Body of pancreas (tissue), 4 donors: ENCODE measurements at regions not wholly inside any gene's neighbourhood (a gene's known extent, or its start where the extent isn't known, plus 50 kb on each side); places are given as distances from the start of the nearest gene placed in this dataset.

Source experiments
- ATAC-seq: fragments of 150-250 bp; one replicate; pipeline ENCODE4 v1.9.1; 2016
- DNase-seq, 4 donors: peaks; one replicate each; pipeline ENCODE4 v3.0.0-alpha.2; 2019
- H3K27ac ChIP-seq, 4 donors: fragments of 200-600 bp; sonication (generic); 1 replicate in 3 of 4; 2 replicates in 1 of 4; pipeline versions ENCODE4 v1.5.1 to v1.6.1; 2016 to 2019; ENCODE audit warnings: mild to moderate bottlenecking in 1 of 4, mixed read lengths in 1 of 4, moderate library complexity in 1 of 4
- H3K27me3 ChIP-seq, 2 donors: fragments of 200-600 bp; sonication (generic); one replicate each; pipeline ENCODE4 v1.6.0; 2016; ENCODE audit warnings: mild to moderate bottlenecking in 1 of 2
- H3K36me3 ChIP-seq, 2 donors: fragments of 200-600 bp; sonication (generic); replicated peaks in 1 of 2; 2 replicates each; pipeline ENCODE4 v1.5.1; 2016; ENCODE audit warnings: low read depth in 2 of 2; ENCODE audit not compliant: insufficient read depth in 1 of 2
- H3K4me1 ChIP-seq: fragments of 200-600 bp; sonication (generic); one replicate; pipeline ENCODE4 v1.6.0; 2016
- H3K4me3 ChIP-seq, 2 donors: fragments of 200-600 bp; sonication (generic); 1 replicate in 1 of 2; 2 replicates in 1 of 2; pipeline ENCODE4 v1.5.1; 2016 to 2019
- H3K9me3 ChIP-seq, 3 donors: fragments of 200-600 bp; sonication (generic); 1 replicate in 2 of 3; 2 replicates in 1 of 3; pipeline ENCODE4 v1.5.1; 2016
- POLR2A ChIP-seq, 3 donors: fragments of 450-650 bp; IDR thresholded peaks; one replicate each; pipeline ENCODE4 v1.6.1; 2016; ENCODE audit warnings: antibody characterized with exemption in 3 of 3, mild to moderate bottlenecking in 2 of 3
- WGBS, 2 donors: methylation state at CpG; one replicate each; pipeline ENCODE4 v1.1.5; 2017; 5-methylcytosine and 5-hydroxymethylcytosine counted together
- intact Hi-C: fragments of 100-400 bp; cut with DNase I; formaldehyde crosslinking; loops from one replicate; pipeline ENCODE4 v1.15.1; 2023
- TF ChIP-seq, protein P1 (sequence below), 7 experiments: fragments of 450-650 bp in 4 of 7; fragments of 200-600 bp in 3 of 7; sonication (generic) in 3 of 7; IDR thresholded peaks; one replicate each; pipeline ENCODE4 v1.5.1; 2016 to 2019; ENCODE audit warnings: antibody characterized with exemption in 7 of 7

DNA sequence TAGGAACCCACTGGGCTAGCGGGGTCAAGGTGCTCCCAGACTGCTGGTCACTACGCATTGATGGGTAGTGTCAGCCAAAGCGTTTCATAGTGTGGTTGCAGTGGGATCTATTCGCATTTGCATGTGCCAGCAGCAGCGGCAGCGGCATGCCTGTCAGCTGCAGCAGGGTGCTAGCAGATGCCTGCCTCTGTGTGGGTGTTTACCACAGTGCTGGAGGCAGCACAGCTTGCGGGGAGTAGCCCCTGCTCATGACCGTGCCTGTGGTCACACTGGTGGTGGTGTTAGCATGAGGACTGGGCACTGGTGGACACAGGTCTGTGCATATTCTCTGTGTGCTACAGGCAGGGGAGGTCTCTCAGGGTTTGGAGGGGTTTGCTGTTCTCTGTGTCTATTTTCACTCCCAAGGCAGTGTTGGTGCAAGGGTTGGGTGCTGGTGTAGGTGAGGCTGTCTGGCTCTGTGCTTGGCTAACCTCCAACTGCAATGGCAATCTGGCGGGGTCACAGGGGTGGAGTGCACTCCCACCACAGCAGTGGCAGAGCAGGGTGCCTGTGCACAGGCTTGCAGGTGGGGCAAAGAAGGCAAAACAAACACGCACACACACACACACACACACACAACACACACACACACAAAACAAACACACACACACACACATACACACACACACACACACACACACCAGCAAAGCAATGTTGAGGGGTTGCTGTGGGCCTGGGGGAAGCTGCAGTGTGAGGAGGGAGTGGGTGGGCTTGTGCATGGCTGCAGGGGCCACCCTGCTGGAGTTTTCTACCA is 184.4 kb downstream of the GLUD2 start:
- Histone ChIP-seq H3K27ac (no peak overlapping the region), H3K9me3 (no peaks in the 10 kb centered on the region), H3K4me1 (no peaks in the 10 kb centered on the region), H3K4me3 (no peak overlapping the region), H3K36me3 (no peaks in the 10 kb centered on the region), H3K27me3 (no peaks in the 10 kb centered on the region)
- 80 to 88% methylated on average over 3 to 8 of the region's 10 CpGs for WGBS, 2 donors
- intact Hi-C loops, result no loop called here
- DNase-seq (no peak), ATAC-seq (no peak)
- TF ChIP-seq POLR2A (IDR thresholded peaks at IDR 0.05), result no peak
- TF ChIP-seq, protein P1, sequence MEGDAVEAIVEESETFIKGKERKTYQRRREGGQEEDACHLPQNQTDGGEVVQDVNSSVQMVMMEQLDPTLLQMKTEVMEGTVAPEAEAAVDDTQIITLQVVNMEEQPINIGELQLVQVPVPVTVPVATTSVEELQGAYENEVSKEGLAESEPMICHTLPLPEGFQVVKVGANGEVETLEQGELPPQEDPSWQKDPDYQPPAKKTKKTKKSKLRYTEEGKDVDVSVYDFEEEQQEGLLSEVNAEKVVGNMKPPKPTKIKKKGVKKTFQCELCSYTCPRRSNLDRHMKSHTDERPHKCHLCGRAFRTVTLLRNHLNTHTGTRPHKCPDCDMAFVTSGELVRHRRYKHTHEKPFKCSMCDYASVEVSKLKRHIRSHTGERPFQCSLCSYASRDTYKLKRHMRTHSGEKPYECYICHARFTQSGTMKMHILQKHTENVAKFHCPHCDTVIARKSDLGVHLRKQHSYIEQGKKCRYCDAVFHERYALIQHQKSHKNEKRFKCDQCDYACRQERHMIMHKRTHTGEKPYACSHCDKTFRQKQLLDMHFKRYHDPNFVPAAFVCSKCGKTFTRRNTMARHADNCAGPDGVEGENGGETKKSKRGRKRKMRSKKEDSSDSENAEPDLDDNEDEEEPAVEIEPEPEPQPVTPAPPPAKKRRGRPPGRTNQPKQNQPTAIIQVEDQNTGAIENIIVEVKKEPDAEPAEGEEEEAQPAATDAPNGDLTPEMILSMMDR (IDR thresholded peaks at IDR 0.05), result no peak

DNA sequence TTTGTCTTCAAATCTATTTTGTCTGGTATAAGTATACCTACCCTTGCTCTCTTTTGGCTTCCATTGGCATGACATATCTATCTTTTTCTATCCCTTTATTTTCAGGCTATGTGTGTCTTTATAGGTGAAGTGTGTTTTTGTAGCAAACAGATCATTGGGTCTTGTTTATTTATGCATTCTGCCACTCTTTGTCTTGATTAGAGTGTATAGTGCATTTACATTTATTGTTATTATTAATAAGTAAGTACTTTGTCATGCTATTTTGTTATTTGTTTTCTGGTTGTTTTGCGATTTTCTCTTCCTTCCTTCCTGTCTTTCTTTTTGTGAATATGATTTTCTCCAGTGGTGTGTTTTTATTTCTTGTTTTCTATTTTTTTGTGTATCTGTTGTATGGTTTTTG is 188.6 kb downstream of the GLUD2 start:
- Histone ChIP-seq H3K36me3 (no peaks in the 10 kb centered on the region), H3K27ac (no peak overlapping the region), H3K4me3 (no peak overlapping the region), H3K4me1 (no peaks in the 10 kb centered on the region), H3K9me3 (no peaks in the 10 kb centered on the region), H3K27me3 (no peaks in the 10 kb centered on the region)
- TF ChIP-seq, protein P1 (IDR thresholded peaks at IDR 0.05), result no peak
- no peak for TF ChIP-seq POLR2A (IDR thresholded peaks at IDR 0.05)
- 81 to 89% methylated on average over 1 of the region's 1 CpG for WGBS, 2 donors
- intact Hi-C loops, result no loop called here
- no peak for DNase-seq
- ATAC-seq, result no peak

DNA sequence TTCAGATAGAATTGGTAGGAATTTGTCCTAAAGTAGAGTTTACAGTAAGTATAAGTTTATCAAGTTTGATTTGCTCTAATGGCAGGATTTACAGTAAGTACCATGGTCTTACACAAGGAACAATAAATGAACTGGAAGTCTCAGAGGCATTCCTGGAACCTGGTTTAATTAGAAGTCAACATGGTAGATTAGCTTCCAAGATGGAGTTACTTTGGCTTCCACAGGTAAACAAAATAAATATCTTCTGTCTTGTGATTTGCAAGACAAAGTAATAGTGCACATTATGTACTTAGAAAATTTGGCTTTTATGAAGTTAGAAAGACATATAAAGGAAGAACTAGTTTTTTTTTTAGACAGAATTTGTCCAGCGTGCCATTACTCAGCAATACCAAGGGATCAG is 190.7 kb downstream of the GLUD2 start:
- DNase-seq (no peak), ATAC-seq (no peak)
- Histone ChIP-seq H3K27me3 (no peaks in the 10 kb centered on the region), H3K4me3 (no peak overlapping the region), H3K4me1 (no peaks in the 10 kb centered on the region), H3K9me3 (no peaks in the 10 kb centered on the region), H3K27ac (no peak overlapping the region), H3K36me3 (no peaks in the 10 kb centered on the region)
- TF ChIP-seq, protein P1 (IDR thresholded peaks at IDR 0.05), result no peak
- TF ChIP-seq POLR2A (IDR thresholded peaks at IDR 0.05), result no peak
- intact Hi-C loops, result no loop called here
- WGBS, 2 donors, result 80 to 94% methylated on average over 1 of the region's 1 CpG

DNA sequence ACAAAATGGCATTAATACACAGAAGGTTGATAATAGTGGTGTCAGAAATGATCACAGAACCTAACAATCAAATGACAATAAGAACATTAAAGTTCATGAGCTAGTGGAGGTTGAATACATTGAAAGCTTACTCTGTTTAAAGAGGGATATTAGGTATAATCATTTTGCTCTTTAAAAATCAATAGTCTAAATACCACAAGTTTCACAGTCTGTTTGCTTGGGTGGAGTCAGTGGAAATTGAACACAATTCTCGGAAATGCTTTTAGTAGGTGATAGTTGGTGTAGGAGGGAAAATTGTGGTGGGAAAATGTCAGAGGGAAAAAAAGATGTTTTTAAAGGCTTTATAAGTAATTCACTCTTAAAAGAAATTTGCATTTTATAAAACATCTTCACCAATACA is 197.1 kb downstream of the GLUD2 start:
- H3K9me3 ChIP-seq, result no peaks in the 10 kb centered on the region
- H3K27ac ChIP-seq, result no peak overlapping the region
- H3K4me1 ChIP-seq, result no peaks in the 10 kb centered on the region
- DNase-seq, result no peak
- whole genome bisulfite sequencing, 2 donors, result 16 to 18% methylated on average over 1 of the region's 1 CpG
- no peak for ATAC-seq
- H3K27me3 ChIP-seq, result no peaks in the 10 kb centered on the region
- intact Hi-C loops, result no loop called here
- no peak overlapping the region for H3K4me3 ChIP-seq
- H3K36me3 ChIP-seq, result no peaks in the 10 kb centered on the region
- TF ChIP-seq POLR2A (IDR thresholded peaks at IDR 0.05), result no peak
- TF ChIP-seq, protein P1 (IDR thresholded peaks at IDR 0.05), result no peak

DNA sequence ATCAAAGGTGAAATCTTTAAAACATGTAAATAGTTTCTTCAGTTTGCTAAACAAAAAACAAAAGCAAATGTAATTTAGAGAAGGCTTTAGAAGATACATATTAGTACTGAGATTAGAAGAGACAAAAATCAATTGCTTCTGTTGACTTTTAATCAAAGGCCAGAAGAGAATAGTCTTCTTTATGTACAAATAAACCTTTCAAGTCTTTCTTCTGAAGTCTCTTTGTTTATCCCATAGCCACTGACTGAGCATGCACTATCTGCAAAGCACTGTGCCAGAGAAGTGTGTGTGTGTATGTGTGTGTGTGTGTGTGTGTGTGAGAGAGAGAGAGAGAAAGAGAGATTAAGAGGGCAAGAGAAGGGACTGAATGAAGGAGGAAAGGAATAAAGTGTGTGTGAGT is 198.4 kb downstream of the GLUD2 start:
- Histone ChIP-seq H3K4me1 (no peaks in the 10 kb centered on the region), H3K4me3 (no peak overlapping the region), H3K36me3 (no peaks in the 10 kb centered on the region), H3K9me3 (no peaks in the 10 kb centered on the region), H3K27ac (no peak overlapping the region), H3K27me3 (no peaks in the 10 kb centered on the region)
- ATAC-seq (no peak), DNase-seq (no peak)
- TF ChIP-seq, protein P1 (IDR thresholded peaks at IDR 0.05), result no peak
- no peak for TF ChIP-seq POLR2A (IDR thresholded peaks at IDR 0.05)
- intact Hi-C loops, result no loop called here
